Neural crest cell (in vitro differentiated cells): ENCODE measurements at regions not wholly inside any gene's neighbourhood (a gene's known extent, or its start where the extent isn't known, plus 50 kb on each side); places are given as distances from the start of the nearest gene placed in this dataset.

Experiments
- DNase-seq: peaks from one replicate; pipeline ENCODE4 v3.0.0; 2021; ENCODE audit warnings: low read depth, mixed read lengths, low spot score
- H3K27ac Mint-ChIP-seq: one replicate; pipeline ENCODE4 v1.8.0; 2021; ENCODE audit warnings: mild to moderate bottlenecking, mixed read lengths; ENCODE audit not compliant: unreplicated experiment
- H3K27me3 Mint-ChIP-seq: 2 replicates; pipeline ENCODE4 v1.8.0; 2021; ENCODE audit warnings: low read depth, mild to moderate bottlenecking, mixed read lengths
- H3K36me3 Mint-ChIP-seq: 2 replicates; pipeline ENCODE4 v1.8.0; 2021; ENCODE audit warnings: low read depth, mild to moderate bottlenecking, mixed read lengths
- H3K4me1 Mint-ChIP-seq: 2 replicates; pipeline ENCODE4 v1.8.0; 2021; ENCODE audit warnings: mixed read lengths
- H3K4me3 Mint-ChIP-seq: one replicate; pipeline ENCODE4 v1.8.0; 2021; ENCODE audit warnings: mild to moderate bottlenecking, mixed read lengths
- H3K9me3 Mint-ChIP-seq: 2 replicates; pipeline ENCODE4 v1.8.0; 2021; ENCODE audit warnings: mixed read lengths
- CTCF ChIP-seq: fragments of 200-600 bp; sonication (generic); conservative IDR thresholded peaks from 2 replicates; pipeline ENCODE4 v1.5.0; 2021; ENCODE audit warnings: antibody characterized with exemption, mild to moderate bottlenecking

DNA sequence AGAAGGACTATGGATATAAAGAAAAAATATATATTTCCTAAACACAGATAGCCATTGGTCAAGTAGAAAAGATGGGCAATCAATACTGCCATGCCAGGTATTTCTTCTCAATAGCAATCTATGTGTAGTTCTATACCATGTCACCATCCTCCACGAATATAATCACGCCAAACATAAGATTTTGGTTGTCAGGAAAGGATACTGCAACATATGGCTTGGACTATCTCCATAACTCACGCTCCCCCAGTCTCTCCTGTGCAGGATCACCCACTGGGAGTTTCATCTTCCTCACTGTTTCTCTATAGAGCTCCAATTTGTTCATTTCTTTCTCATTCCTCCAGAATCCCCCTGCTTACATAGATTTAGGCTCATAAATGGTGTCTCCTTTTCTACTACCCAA, 462.9 kb upstream of the KCNMB2 start:
- peaks cover 18% of the 10 kb centered on the region for H3K4me1 Mint-ChIP-seq
- no peak overlapping the region for H3K27ac Mint-ChIP-seq
- no peaks in the 10 kb centered on the region for H3K9me3 Mint-ChIP-seq
- no peak for TF ChIP-seq CTCF
- H3K4me3 Mint-ChIP-seq = no peak overlapping the region
- H3K27me3 Mint-ChIP-seq = no peaks in the 10 kb centered on the region
- H3K36me3 Mint-ChIP-seq = no peaks in the 10 kb centered on the region
- no peak for DNase-seq

DNA sequence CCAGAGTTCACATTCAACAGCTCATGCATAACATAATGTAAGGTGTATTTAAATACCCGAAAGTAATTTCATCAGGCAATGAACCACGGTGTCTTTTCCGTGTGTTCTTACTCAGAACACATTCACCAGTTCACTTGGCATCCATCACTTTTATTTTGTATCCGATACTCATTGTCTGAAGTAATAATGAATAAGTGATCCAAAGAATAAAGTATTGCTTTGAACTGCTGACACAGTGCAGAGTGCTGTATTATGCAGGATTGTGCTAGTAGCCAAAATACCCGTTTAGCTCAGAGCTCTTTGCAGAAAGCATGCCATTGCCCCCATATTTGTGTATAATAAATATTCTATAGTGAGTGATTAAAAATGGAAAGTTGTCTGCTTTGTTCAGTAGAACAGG, 460.9 kb upstream of the KCNMB2 start:
- H3K27me3 Mint-ChIP-seq = no peaks in the 10 kb centered on the region
- no peaks in the 10 kb centered on the region for H3K9me3 Mint-ChIP-seq
- H3K4me3 Mint-ChIP-seq = no peak overlapping the region

DNA sequence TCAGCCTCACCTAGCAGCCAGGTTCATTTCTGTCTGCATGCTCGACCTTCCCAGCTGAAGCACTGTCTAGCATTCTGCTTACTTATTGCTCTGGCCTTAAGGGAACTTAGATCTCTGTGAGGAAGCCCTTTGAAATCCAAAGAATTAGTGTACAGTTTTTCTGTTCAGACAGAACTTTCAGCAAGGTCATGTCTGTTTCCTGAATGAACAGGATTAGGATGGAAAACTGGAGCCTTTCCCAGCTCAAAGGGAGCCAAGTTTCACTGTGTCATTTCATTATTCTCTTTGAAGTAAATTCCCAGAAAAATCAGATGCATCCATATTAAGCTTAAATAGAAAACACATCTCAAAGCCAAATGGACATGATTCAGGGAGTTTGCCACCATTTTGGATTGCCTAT, 457.3 kb upstream of the KCNMB2 start:
- H3K4me1 Mint-ChIP-seq = peaks cover 22% of the 10 kb centered on the region
- no peak overlapping the region for H3K4me3 Mint-ChIP-seq
- no peaks in the 10 kb centered on the region for H3K27me3 Mint-ChIP-seq
- peak overlapping the region; percentile 65 for H3K27ac Mint-ChIP-seq
- no peak for DNase-seq
- H3K36me3 Mint-ChIP-seq = no peaks in the 10 kb centered on the region
- no peak for TF ChIP-seq CTCF
- H3K9me3 Mint-ChIP-seq = no peaks in the 10 kb centered on the region

More for the DNA sequence above, 460.9 kb upstream of the KCNMB2 start:
- Mint-ChIP-seq H3K27ac (no peak overlapping the region), H3K36me3 (no peaks in the 10 kb centered on the region), H3K4me1 (peaks cover 28% of the 10 kb centered on the region)
- no peak for TF ChIP-seq CTCF
- DNase-seq = no peak

DNA sequence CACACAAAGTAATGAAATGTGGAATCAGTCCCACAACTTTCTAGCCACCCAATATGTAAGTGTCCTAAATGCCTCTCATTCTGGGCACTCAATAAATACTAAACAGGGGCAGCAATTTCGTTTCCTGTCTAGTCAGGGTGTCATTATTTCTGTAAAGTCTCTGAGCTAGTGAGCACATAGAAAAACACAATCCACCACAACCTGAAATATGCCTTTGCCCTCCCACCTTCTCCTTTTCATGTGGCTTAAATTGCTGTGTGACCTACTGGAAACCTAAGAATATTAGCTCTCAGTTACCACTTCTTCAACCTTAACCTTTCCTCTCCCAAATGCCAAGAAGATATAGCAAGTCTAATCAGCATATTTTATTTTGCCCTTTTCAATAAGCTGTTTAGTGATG, 456.3 kb upstream of the KCNMB2 start:
- no peaks in the 10 kb centered on the region for H3K27me3 Mint-ChIP-seq
- H3K4me3 Mint-ChIP-seq = no peak overlapping the region
- no peaks in the 10 kb centered on the region for H3K9me3 Mint-ChIP-seq
- no peak for DNase-seq
- no peak for TF ChIP-seq CTCF
- H3K36me3 Mint-ChIP-seq = no peaks in the 10 kb centered on the region
- H3K4me1 Mint-ChIP-seq = peaks cover 33% of the 10 kb centered on the region
- no peak overlapping the region for H3K27ac Mint-ChIP-seq

GRCh38 chr3:178082326-178082906, 453.8 kb upstream of the KCNMB2 start:
- H3K27ac Mint-ChIP-seq = no peak overlapping the region
- TF ChIP-seq CTCF = no peak
- peaks cover 54% of the 10 kb centered on the region for H3K4me1 Mint-ChIP-seq
- H3K9me3 Mint-ChIP-seq = no peaks in the 10 kb centered on the region
- DNase-seq = no peak
- no peaks in the 10 kb centered on the region for H3K27me3 Mint-ChIP-seq
- no peak overlapping the region for H3K4me3 Mint-ChIP-seq
- H3K36me3 Mint-ChIP-seq = no peaks in the 10 kb centered on the region
